SK-N-SH treated with all-trans-retinoic acid at 6 μM for 48 hours (cell line): ENCODE measurements at regions not wholly inside any gene's neighbourhood (a gene's known extent, or its start where the extent isn't known, plus 50 kb on each side); places are given as distances from the start of the nearest gene placed in this dataset.

Experiments
- ISL1 ChIP-seq: fragments of 250-450 bp; sonication (Bioruptor Pico); IDR thresholded peaks from 2 replicates; pipeline ENCODE4 v2.1.2; 2022; ENCODE audit warnings: mild to moderate bottlenecking, moderate library complexity
- OSR1 ChIP-seq: fragments of 250-450 bp; sonication (Bioruptor Pico); IDR thresholded peaks from 2 replicates; pipeline ENCODE4 v1.8.0; 2022; ENCODE audit warnings: moderate library complexity, mild to moderate bottlenecking, inconsistent platforms
- RARB ChIP-seq: fragments of 250-450 bp; sonication (Bioruptor Pico); IDR thresholded peaks from 2 replicates; pipeline ENCODE4 v1.8.0; 2021; ENCODE audit warnings: mild to moderate bottlenecking, moderate library complexity
- TCF4 ChIP-seq: fragments of 250-450 bp; sonication (Bioruptor Pico); IDR thresholded peaks from 2 replicates; pipeline ENCODE4 v1.8.0; 2021; ENCODE audit warnings: mild to moderate bottlenecking, moderate library complexity, borderline replicate concordance
- TOX ChIP-seq: fragments of 250-450 bp; sonication (Bioruptor Pico); IDR thresholded peaks from 2 replicates; pipeline ENCODE4 v1.8.0; 2021; ENCODE audit warnings: mild to moderate bottlenecking, moderate library complexity, borderline replicate concordance
- TF ChIP-seq, protein P1 (sequence below): fragments of 250-450 bp; sonication (Bioruptor Pico); IDR thresholded peaks from 2 replicates; pipeline ENCODE4 v1.8.0; 2020; ENCODE audit warnings: mild to moderate bottlenecking, moderate library complexity, borderline replicate concordance

DNA sequence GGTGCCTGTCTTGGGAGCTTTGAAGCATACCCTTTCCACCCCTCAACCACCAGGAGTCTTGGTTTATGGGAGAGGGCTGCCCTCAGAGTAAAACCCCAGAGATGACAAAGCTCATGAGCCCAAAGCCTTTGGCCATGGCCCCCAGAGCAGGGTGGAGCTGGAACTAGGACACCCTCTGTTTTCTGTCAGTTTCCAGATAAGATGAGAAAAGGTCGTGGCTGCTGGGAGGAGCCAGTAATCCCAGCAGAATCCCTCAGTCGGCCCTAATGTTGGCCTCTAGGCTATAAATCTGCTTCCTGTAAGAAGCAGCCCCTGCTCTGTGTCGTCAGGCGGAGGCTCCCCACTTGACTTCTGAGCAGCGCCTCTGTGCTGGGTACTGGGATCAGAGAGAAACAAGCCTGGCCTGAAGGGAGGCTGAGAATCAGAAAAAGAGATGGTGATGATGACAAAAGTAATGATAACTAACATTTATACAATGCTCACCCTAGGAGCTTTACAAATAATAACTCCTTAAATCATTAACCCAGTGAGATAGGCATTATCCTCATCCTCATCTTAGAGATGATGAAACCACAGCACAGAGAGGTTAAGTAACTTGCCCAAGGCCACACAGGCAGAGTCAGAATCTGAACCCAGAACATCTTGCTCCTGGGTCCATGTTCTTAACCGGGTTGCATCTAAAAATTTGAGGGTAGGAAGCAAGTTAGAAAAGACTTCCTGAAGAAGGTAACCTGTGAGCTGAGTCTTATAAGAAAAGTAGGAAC lies 471.4 kb downstream of the SOX6 start:
- TF ChIP-seq TCF4 (CRISPR knock-in tag) = no peak
- TF ChIP-seq ISL1 (CRISPR knock-in tag) = no peak
- TF ChIP-seq RARB (CRISPR knock-in tag) = no peak
- no peak for TF ChIP-seq OSR1
- TF ChIP-seq, protein P1, sequence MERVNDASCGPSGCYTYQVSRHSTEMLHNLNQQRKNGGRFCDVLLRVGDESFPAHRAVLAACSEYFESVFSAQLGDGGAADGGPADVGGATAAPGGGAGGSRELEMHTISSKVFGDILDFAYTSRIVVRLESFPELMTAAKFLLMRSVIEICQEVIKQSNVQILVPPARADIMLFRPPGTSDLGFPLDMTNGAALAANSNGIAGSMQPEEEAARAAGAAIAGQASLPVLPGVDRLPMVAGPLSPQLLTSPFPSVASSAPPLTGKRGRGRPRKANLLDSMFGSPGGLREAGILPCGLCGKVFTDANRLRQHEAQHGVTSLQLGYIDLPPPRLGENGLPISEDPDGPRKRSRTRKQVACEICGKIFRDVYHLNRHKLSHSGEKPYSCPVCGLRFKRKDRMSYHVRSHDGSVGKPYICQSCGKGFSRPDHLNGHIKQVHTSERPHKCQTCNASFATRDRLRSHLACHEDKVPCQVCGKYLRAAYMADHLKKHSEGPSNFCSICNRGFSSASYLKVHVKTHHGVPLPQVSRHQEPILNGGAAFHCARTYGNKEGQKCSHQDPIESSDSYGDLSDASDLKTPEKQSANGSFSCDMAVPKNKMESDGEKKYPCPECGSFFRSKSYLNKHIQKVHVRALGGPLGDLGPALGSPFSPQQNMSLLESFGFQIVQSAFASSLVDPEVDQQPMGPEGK (CRISPR knock-in tag) = no peak
- no peak for TF ChIP-seq TOX (CRISPR knock-in tag)
